Thoracic aorta (tissue), 2 donors: ENCODE measurements at regions not wholly inside any gene's neighbourhood (a gene's known extent, or its start where the extent isn't known, plus 50 kb on each side); places are given as distances from the start of the nearest gene placed in this dataset.

ENCODE experiments used
- ATAC-seq: fragments of 150-250 bp; one replicate; pipeline ENCODE4 v1.8.0; 2017; ENCODE audit warnings: low read depth; ENCODE audit not compliant: insufficient number of reproducible peaks, low FRiP score
- DNase-seq: peaks from one replicate; pipeline ENCODE4 v3.0.0-alpha.2; 2020; ENCODE audit warnings: low spot score
- H3K27ac ChIP-seq, 2 donors: fragments of 200-600 bp; sonication (generic); 1 replicate in 1 of 2; 2 replicates in 1 of 2; pipeline ENCODE4 v1.5.1; 2016; ENCODE audit warnings: mild to moderate bottlenecking in 2 of 2, moderate library complexity in 2 of 2
- H3K27me3 ChIP-seq: fragments of 200-600 bp; sonication (generic); replicated peaks from 2 replicates; pipeline ENCODE4 v1.6.0; 2016; ENCODE audit warnings: mild to moderate bottlenecking; ENCODE audit not compliant: insufficient read depth
- H3K36me3 ChIP-seq: fragments of 200-600 bp; sonication (generic); one replicate; pipeline ENCODE4 v1.5.1; 2016
- H3K4me1 ChIP-seq, 2 donors: fragments of 200-600 bp; sonication (generic); 1 replicate in 1 of 2; 2 replicates in 1 of 2; pipeline versions ENCODE4 v1.5.1 to v1.6.0; 2016; ENCODE audit warnings: low read depth in 2 of 2, mild to moderate bottlenecking in 1 of 2; ENCODE audit not compliant: control insufficient read depth in 1 of 2
- H3K4me3 ChIP-seq: fragments of 200-600 bp; sonication (generic); 2 replicates; pipeline ENCODE4 v1.5.1; 2016; ENCODE audit warnings: mild to moderate bottlenecking
- H3K9me3 ChIP-seq: fragments of 200-600 bp; sonication (generic); 2 replicates; pipeline ENCODE4 v1.5.1; 2016
- CTCF ChIP-seq: fragments of 200-600 bp; sonication (generic); IDR thresholded peaks from one replicate; pipeline ENCODE4 v1.5.1; 2019; ENCODE audit warnings: antibody characterized with exemption

DNA sequence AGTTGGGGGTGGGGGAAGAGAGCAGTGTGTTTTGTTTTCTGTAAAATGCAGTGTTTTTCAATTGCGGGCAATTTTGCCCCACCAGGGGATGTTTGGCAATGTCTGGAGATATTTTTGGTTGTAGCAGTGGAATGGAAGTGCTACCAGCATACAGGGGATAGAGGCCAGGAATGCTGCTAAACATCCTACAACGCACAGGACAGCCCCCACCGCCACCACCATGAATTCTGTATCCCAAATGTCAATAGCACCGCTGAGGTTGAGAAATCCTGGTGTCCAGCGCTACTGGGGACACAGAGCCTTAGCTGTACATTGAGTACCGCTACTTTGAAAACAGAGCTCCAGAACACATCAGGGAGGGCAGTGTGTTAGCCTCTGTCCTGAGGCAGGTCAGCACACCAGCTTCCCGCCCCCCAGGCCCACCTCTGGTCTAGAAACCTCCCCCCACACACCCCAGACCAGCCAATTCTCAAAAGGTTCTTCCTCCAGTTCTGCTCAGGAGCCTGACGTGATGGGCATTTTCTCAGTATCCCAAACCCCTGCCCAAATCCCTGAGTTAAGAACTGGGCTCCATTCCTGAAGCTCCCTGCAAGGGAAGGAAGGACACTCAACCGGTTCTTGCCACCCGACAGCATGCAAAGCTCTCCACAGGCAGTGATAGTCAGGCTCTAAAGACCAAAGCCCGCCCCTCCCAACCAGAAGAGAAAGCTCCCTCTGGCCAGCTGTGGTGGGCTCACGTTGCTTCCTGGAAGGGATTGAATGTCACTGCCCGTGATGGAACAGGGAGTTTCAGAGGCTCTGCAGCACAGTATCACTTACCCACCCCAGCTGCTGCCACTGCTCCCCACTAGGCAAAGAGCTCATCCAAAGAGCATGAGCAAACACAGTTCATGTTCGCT is 321.5 kb upstream of the JARID2 start:
- peaks cover 4 to 15% of the 10 kb centered on the region in 2 donors for H3K4me1 ChIP-seq
- no peaks in the 10 kb centered on the region for H3K27me3 ChIP-seq
- no peak overlapping the region for H3K27ac ChIP-seq
- no peaks in the 10 kb centered on the region for H3K9me3 ChIP-seq
- DNase-seq (no peak), ATAC-seq (no peak)
- H3K4me3 ChIP-seq, result no peak overlapping the region
- no peaks in the 10 kb centered on the region for H3K36me3 ChIP-seq
- no peak for TF ChIP-seq CTCF

GRCh38 chr6:14925025-14925698 is 320.7 kb upstream of the JARID2 start:
- H3K27me3 ChIP-seq, result no peaks in the 10 kb centered on the region
- H3K27ac ChIP-seq, result no peak overlapping the region
- ATAC-seq, result no peak
- no peak overlapping the region for H3K4me3 ChIP-seq
- no peaks in the 10 kb centered on the region for H3K36me3 ChIP-seq
- no peak for TF ChIP-seq CTCF
- DNase-seq, result no peak
- H3K4me1 ChIP-seq, result peaks cover 4 to 15% of the 10 kb centered on the region in 2 donors
- no peaks in the 10 kb centered on the region for H3K9me3 ChIP-seq

GRCh38 chr6:14925699-14926026 is 320.2 kb upstream of the JARID2 start:
- no peaks in the 10 kb centered on the region for H3K9me3 ChIP-seq
- no peak for DNase-seq
- H3K27ac ChIP-seq, result no peak overlapping the region
- H3K27me3 ChIP-seq, result no peaks in the 10 kb centered on the region
- H3K4me3 ChIP-seq, result no peak overlapping the region
- no peak for TF ChIP-seq CTCF
- H3K36me3 ChIP-seq, result no peaks in the 10 kb centered on the region
- ATAC-seq, result no peak
- H3K4me1 ChIP-seq, result peaks cover 4 to 15% of the 10 kb centered on the region in 2 donors

DNA sequence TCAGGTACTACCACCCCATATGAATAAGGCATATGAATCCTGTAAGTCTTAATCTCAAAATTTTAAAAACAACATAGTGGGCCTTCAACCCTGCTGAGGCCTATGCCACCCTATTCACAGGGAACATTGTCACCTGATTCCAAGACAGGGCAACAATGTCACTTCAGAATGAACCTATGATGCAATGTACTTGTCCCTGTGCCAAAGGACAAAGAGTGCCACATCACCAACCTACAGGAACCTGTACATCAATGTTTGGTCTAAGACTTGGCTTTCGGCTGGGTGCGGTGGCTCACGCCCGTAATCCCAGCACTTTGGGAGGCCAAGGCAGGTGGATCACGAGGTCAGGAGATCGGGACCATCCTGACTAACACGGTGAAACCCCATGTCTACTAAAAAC is 318.5 kb upstream of the JARID2 start:
- no peaks in the 10 kb centered on the region for H3K27me3 ChIP-seq

More for the DNA sequence above, 318.5 kb upstream of the JARID2 start:
- no peak for DNase-seq
- Histone ChIP-seq H3K27ac (no peak overlapping the region), H3K9me3 (no peaks in the 10 kb centered on the region), H3K36me3 (no peaks in the 10 kb centered on the region), H3K4me1 (peaks cover 4 to 15% of the 10 kb centered on the region in 2 donors), H3K4me3 (no peak overlapping the region)
- no peak for TF ChIP-seq CTCF
- ATAC-seq, result no peak
